ENCODE measurements at regions not wholly inside any gene's neighbourhood (a gene's known extent, or its start where the extent isn't known, plus 50 kb on each side); places are given as distances from the start of the nearest gene placed in this dataset.
A peak's percentile ranks its signal among the peaks of the same experiment; 100 is the strongest.

GRCh38 chr11:26062660-26063059 is 269.3 kb upstream of the ANO3 start:
- DNase-seq: no peak

GRCh38 chr11:26063915-26064314 is 268.0 kb upstream of the ANO3 start:
- no peak for DNase-seq

- DNase-seq: no peak
Observed at GRCh38 chr11:26065944-26066343, 266.0 kb upstream of the ANO3 start.

GRCh38 chr11:26070714-26071380 is 261.1 kb upstream of the ANO3 start:
- no peak for DNase-seq

GRCh38 chr11:26072614-26073153 is 259.2 kb upstream of the ANO3 start:
- no peak for DNase-seq

- no peak for DNase-seq
Observed at GRCh38 chr11:26073646-26074045, 258.3 kb upstream of the ANO3 start.

- no peak for DNase-seq
Observed at GRCh38 chr11:26076233-26076990, 255.5 kb upstream of the ANO3 start.

- no peak for DNase-seq
Observed at GRCh38 chr11:26078231-26078821, 253.6 kb upstream of the ANO3 start.

- no peak for DNase-seq
Observed at GRCh38 chr11:26084313-26084712, 247.6 kb upstream of the ANO3 start.

GRCh38 chr11:26086028-26086427 is 245.9 kb upstream of the ANO3 start:
- no peak for DNase-seq

GRCh38 chr11:26087120-26087935 is 244.6 kb upstream of the ANO3 start:
- DNase-seq: no peak

- DNase-seq: no peak
Observed at GRCh38 chr11:26088391-26088790, 243.5 kb upstream of the ANO3 start.

GRCh38 chr11:26090651-26091050 is 241.3 kb upstream of the ANO3 start:
- no peak for DNase-seq

GRCh38 chr11:26093206-26093605 is 238.7 kb upstream of the ANO3 start:
- DNase-seq: no peak

- no peak for DNase-seq
Observed at GRCh38 chr11:26095340-26095739, 236.6 kb upstream of the ANO3 start.

- no peak for DNase-seq
Observed at GRCh38 chr11:26096451-26096850, 235.5 kb upstream of the ANO3 start.

GRCh38 chr11:26102325-26102724 is 229.6 kb upstream of the ANO3 start:
- no peak for DNase-seq

- DNase-seq: no peak
Observed at GRCh38 chr11:26105762-26106423, 226.0 kb upstream of the ANO3 start.

- DNase-seq: no peak
Observed at GRCh38 chr11:26106726-26107125, 225.2 kb upstream of the ANO3 start.

- DNase-seq: peak; percentile 59 to 61
Observed at GRCh38 chr11:26109658-26110368, 222.1 kb upstream of the ANO3 start.

- no peak for DNase-seq
Observed at GRCh38 chr11:26112264-26112663, 219.7 kb upstream of the ANO3 start.

GRCh38 chr11:26121466-26121865 is 210.5 kb upstream of the ANO3 start:
- DNase-seq: no peak

Measured in NCI-H526 (cell line).